GM12874 (cell line): ENCODE measurements at regions not wholly inside any gene's neighbourhood (a gene's known extent, or its start where the extent isn't known, plus 50 kb on each side); places are given as distances from the start of the nearest gene placed in this dataset.

Source experiments
- TF ChIP-seq, protein P1 (sequence below): IDR thresholded peaks from 2 replicates; pipeline ENCODE4 v1.5.1; 2011; ENCODE audit warnings: low read depth, mild to moderate bottlenecking, control low read depth, low read length, moderate library complexity; ENCODE audit not compliant: insufficient read depth

GRCh38 chrX:40855411-40855810 lies 120.1 kb upstream of the MED14 start:
- TF ChIP-seq, protein P1, sequence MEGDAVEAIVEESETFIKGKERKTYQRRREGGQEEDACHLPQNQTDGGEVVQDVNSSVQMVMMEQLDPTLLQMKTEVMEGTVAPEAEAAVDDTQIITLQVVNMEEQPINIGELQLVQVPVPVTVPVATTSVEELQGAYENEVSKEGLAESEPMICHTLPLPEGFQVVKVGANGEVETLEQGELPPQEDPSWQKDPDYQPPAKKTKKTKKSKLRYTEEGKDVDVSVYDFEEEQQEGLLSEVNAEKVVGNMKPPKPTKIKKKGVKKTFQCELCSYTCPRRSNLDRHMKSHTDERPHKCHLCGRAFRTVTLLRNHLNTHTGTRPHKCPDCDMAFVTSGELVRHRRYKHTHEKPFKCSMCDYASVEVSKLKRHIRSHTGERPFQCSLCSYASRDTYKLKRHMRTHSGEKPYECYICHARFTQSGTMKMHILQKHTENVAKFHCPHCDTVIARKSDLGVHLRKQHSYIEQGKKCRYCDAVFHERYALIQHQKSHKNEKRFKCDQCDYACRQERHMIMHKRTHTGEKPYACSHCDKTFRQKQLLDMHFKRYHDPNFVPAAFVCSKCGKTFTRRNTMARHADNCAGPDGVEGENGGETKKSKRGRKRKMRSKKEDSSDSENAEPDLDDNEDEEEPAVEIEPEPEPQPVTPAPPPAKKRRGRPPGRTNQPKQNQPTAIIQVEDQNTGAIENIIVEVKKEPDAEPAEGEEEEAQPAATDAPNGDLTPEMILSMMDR, result no peak

- TF ChIP-seq, protein P1, result no peak
Measured at GRCh38 chrX:40855932-40856515, 120.7 kb upstream of the MED14 start.

- TF ChIP-seq, protein P1, result no peak
Measured at GRCh38 chrX:40863671-40864070, 128.3 kb upstream of the MED14 start.

DNA sequence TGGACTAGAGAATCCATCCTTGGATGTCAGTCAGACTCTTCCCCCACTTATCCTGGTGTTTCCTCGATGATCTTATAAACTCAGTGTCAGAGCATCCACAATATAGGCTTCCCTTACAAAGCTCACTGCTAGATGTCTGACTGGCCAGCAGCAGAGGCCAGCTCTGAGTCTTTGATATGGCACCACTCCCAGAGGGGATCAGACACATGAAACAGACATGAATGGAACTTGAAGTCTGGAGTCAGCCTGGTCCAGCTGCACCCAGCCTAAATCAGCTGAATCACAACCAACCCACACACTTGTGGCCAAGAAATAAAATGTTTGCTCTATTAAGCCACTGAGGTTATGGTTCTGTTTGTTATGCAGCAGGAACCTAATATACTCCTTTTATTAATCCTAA lies 129.6 kb upstream of the MED14 start:
- TF ChIP-seq, protein P1, result no peak

- TF ChIP-seq, protein P1, result no peak
Measured at GRCh38 chrX:40866893-40867292, 131.6 kb upstream of the MED14 start.

GRCh38 chrX:40867352-40867751 lies 132.0 kb upstream of the MED14 start:
- TF ChIP-seq, protein P1, result no peak

GRCh38 chrX:40868868-40869267 lies 133.5 kb upstream of the MED14 start:
- TF ChIP-seq, protein P1, result no peak
